B cell (primary cell): ENCODE measurements at regions not wholly inside any gene's neighbourhood (a gene's known extent, or its start where the extent isn't known, plus 50 kb on each side); places are given as distances from the start of the nearest gene placed in this dataset.

ENCODE experiments used
- ATAC-seq: fragments of 200-7000 bp; cut with Tn5 transposase; one replicate; pipeline ENCODE4 v1.10.0; 2021; ENCODE audit warnings: low read depth, mild to moderate bottlenecking, moderate number of reproducible peaks, moderate library complexity
- CTCF ChIA-PET: fragments of 350-600 bp; sonication (Branson Sonifier 250); formaldehyde crosslinking; loops from one replicate; lab custom pipeline; 2021; ENCODE audit warnings: antibody characterized with exemption, inconsistent platforms; lab: Charles Lee
- POLR2A ChIA-PET: fragments of 350-600 bp; sonication (Branson Sonifier 250); formaldehyde crosslinking; loops from one replicate; lab custom pipeline; 2021; ENCODE audit warnings: antibody characterized with exemption; lab: Charles Lee
- DNase-seq: peaks from one replicate; pipeline ENCODE4 v3.0.0; 2013
- H2AFZ ChIP-seq: 2 replicates; pipeline ENCODE4 v1.6.1; 2012; ENCODE audit warnings: mild to moderate bottlenecking, low read depth, low read length; ENCODE audit not compliant: insufficient read depth, poor library complexity, severe bottlenecking
- H3K27ac ChIP-seq, 2 donors: 1 replicate in 1 of 2; 2 replicates in 1 of 2; pipeline ENCODE4 v1.5.1; 2012 to 2013; ENCODE audit warnings: low read length in 2 of 2, mild to moderate bottlenecking in 2 of 2, moderate library complexity in 1 of 2
- H3K27me3 ChIP-seq, 4 experiments: fragments of 200-600 bp in 1 of 4; sonication (generic) in 1 of 4; replicated peaks in 1 of 4; 1 replicate in 2 of 4; 2 replicates in 2 of 4; pipeline versions ENCODE4 v1.6.1 to v1.7.0; 2013 to 2016; ENCODE audit warnings: low read length in 3 of 4, mild to moderate bottlenecking in 2 of 4, mixed read lengths in 1 of 4, moderate library complexity in 1 of 4; ENCODE audit not compliant: insufficient read depth in 4 of 4, control insufficient read depth in 3 of 4; ENCODE audit errors: control extremely low read depth in 1 of 4
- H3K36me3 ChIP-seq, 2 experiments: replicated peaks in 1 of 2; 1 replicate in 1 of 2; 2 replicates in 1 of 2; pipeline versions ENCODE4 v1.6.1 to v1.7.1; 2013; ENCODE audit warnings: low read length in 1 of 2; ENCODE audit not compliant: insufficient read depth in 2 of 2, control insufficient read depth in 1 of 2; ENCODE audit errors: control extremely low read depth in 1 of 2, extremely low read depth in 1 of 2
- H3K4me1 ChIP-seq, 2 donors: fragments of 200-600 bp in 1 of 2; sonication (generic) in 1 of 2; 1 replicate in 1 of 2; 2 replicates in 1 of 2; pipeline versions ENCODE4 v1.5.1 to v1.6.1; 2013 to 2017; ENCODE audit warnings: low read length in 2 of 2; ENCODE audit not compliant: control insufficient read depth in 2 of 2, insufficient read depth in 2 of 2
- H3K4me2 ChIP-seq: replicated peaks from 2 replicates; pipeline ENCODE3; 2012; ENCODE audit warnings: mild to moderate bottlenecking, low read depth, low read length; ENCODE audit not compliant: poor library complexity, severe bottlenecking
- H3K4me3 ChIP-seq, 5 experiments: fragments of 200-600 bp in 1 of 5; sonication (generic) in 1 of 5; 1 replicate in 3 of 5; 2 replicates in 2 of 5; pipeline versions ENCODE4 v1.5.1 to v1.7.0; 2011 to 2016; ENCODE audit warnings: low read length in 4 of 5, mild to moderate bottlenecking in 4 of 5, low read depth in 2 of 5, control low read depth in 1 of 5, moderate library complexity in 1 of 5; ENCODE audit not compliant: insufficient read depth in 1 of 5; ENCODE audit errors: control extremely low read depth in 1 of 5, extremely low read depth in 1 of 5
- H3K79me2 ChIP-seq: fragments of 200-600 bp; sonication (generic); one replicate; pipeline ENCODE4 v1.6.0; 2016; ENCODE audit warnings: low read length; ENCODE audit not compliant: control insufficient read depth, insufficient read depth
- H3K9ac ChIP-seq: fragments of 200-600 bp; sonication (generic); 2 replicates; pipeline ENCODE4 v1.6.1; 2017; ENCODE audit warnings: mild to moderate bottlenecking, low read length, moderate library complexity
- H3K9me3 ChIP-seq, 3 donors: one replicate each; pipeline versions ENCODE4 v1.6.1 to v1.7.1; 2013; ENCODE audit warnings: low read length in 2 of 3; ENCODE audit not compliant: control insufficient read depth in 2 of 3, insufficient read depth in 1 of 3; ENCODE audit errors: control extremely low read depth in 1 of 3
- H4K20me1 ChIP-seq: 2 replicates; pipeline ENCODE4 v1.6.0; 2012; ENCODE audit warnings: mild to moderate bottlenecking, low read length; ENCODE audit not compliant: insufficient read depth, control insufficient read depth, poor library complexity, severe bottlenecking
- H3K27ac Mint-ChIP-seq: one replicate; pipeline ENCODE4 v1.8.0; 2021; ENCODE audit warnings: mixed read lengths
- H3K27me3 Mint-ChIP-seq: one replicate; pipeline ENCODE4 v1.8.0; 2021; ENCODE audit warnings: mixed read lengths
- H3K4me1 Mint-ChIP-seq: one replicate; pipeline ENCODE4 v1.8.0; 2021; ENCODE audit warnings: mixed read lengths
- H3K4me3 Mint-ChIP-seq: one replicate; pipeline ENCODE4 v1.8.0; 2021; ENCODE audit warnings: mixed read lengths
- H3K9me3 Mint-ChIP-seq: one replicate; pipeline ENCODE4 v1.8.0; 2022; ENCODE audit warnings: mixed read lengths; ENCODE audit not compliant: insufficient read depth
- EZH2 ChIP-seq: IDR thresholded peaks from 2 replicates; pipeline ENCODE4 v1.6.1; 2012; ENCODE audit warnings: borderline replicate concordance, low read depth, mild to moderate bottlenecking, moderate library complexity, low read length; ENCODE audit not compliant: insufficient read depth, poor library complexity, severe bottlenecking
- WGBS: methylation state at CpG from one replicate; pipeline ENCODE4 v1.1.5; 2013; ENCODE audit warnings: missing lambda C conversion rate; ENCODE audit not compliant: insufficient coverage; 5-methylcytosine and 5-hydroxymethylcytosine counted together
- intact Hi-C: fragments of 100-400 bp; cut with micrococcal nuclease; formaldehyde crosslinking; loops from one replicate; pipeline ENCODE4 v1.10.0; 2022
- TF ChIP-seq, protein P1 (sequence below): fragments of 200-600 bp; IDR thresholded peaks from one replicate; pipeline ENCODE4 v1.8.0; 2022; ENCODE audit warnings: antibody characterized with exemption, mild to moderate bottlenecking

DNA sequence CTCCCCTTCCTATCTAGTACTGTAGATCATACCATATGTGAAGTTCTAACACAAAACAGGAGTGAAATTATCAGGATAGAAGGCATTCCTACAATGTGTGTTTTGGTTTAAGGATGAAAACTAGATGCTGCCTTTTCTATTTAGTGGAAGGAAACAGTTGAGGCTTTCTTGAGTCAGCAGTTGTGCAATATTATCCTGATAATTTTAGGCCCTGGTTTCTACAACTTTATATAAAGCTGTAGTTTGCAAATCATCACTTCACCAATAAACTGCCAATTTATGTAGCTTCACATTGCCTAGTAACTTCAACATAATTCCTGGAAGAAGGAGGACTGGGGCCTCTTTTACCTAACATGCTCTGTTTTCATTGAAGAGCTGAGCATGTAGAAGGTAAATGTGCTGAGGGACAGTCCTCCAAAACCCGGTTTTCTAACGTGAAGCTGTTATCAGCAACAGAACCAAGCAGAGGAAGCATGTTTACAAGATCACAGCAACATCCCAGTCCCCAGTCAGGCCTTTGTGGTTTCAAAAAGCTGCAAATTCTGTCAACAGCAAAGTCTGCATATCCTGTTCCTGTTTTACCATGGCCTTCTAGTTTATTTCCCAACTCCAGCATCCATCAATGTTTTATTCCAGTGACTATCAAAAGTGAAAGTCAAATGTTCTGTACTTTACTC lies 513.4 kb upstream of the MEF2C start:
- peak overlapping the region in 1 of 5 experiments; percentile 13 for H3K4me3 ChIP-seq
- H3K27me3 ChIP-seq: no peaks in the 10 kb centered on the region
- no peaks in the 10 kb centered on the region for H4K20me1 ChIP-seq
- intact Hi-C loops: loop anchor here (2.0 to 5.0 kb wide), 4 partner anchors 34 to 664 kb away; no protein-coding TSS in a partner anchor
- H3K9me3 ChIP-seq: peaks cover 0 to 5% (median 0%) of the 10 kb centered on the region in 3 donors
- POLR2A ChIA-PET: interaction anchor here (0.6 kb wide), 1 partner anchor 513 kb away, joined by 4 read pairs; the partner anchor contains the start of gene MEF2C
- peaks cover 58% of the 10 kb centered on the region for H3K4me1 Mint-ChIP-seq
- no peaks in the 10 kb centered on the region for H3K36me3 ChIP-seq
- H3K27ac ChIP-seq: peak overlapping the region; percentile 77 to 89
- TF ChIP-seq EZH2: no peak
- TF ChIP-seq, protein P1, sequence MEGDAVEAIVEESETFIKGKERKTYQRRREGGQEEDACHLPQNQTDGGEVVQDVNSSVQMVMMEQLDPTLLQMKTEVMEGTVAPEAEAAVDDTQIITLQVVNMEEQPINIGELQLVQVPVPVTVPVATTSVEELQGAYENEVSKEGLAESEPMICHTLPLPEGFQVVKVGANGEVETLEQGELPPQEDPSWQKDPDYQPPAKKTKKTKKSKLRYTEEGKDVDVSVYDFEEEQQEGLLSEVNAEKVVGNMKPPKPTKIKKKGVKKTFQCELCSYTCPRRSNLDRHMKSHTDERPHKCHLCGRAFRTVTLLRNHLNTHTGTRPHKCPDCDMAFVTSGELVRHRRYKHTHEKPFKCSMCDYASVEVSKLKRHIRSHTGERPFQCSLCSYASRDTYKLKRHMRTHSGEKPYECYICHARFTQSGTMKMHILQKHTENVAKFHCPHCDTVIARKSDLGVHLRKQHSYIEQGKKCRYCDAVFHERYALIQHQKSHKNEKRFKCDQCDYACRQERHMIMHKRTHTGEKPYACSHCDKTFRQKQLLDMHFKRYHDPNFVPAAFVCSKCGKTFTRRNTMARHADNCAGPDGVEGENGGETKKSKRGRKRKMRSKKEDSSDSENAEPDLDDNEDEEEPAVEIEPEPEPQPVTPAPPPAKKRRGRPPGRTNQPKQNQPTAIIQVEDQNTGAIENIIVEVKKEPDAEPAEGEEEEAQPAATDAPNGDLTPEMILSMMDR: no peak
- H3K27ac Mint-ChIP-seq: peak overlapping the region; percentile 92
- CTCF ChIA-PET: interaction anchor here (1.1 kb wide), 1 partner anchor 53 kb away, joined by 5 read pairs; no protein-coding TSS in a partner anchor
- peak overlapping the region; percentile 64 for H2AFZ ChIP-seq
- no peaks in the 10 kb centered on the region for H3K27me3 Mint-ChIP-seq
- peaks cover 37 to 49% of the 10 kb centered on the region in 2 donors for H3K4me1 ChIP-seq
- peak; percentile 71 for ATAC-seq
- H3K9me3 Mint-ChIP-seq: no peaks in the 10 kb centered on the region
- 0% methylated on average over 2 of the region's 2 CpGs for WGBS
- DNase-seq: peak; percentile 50
- H3K4me2 ChIP-seq: peak overlapping the region; percentile 51
- H3K9ac ChIP-seq: peak overlapping the region; percentile 13
- peak overlapping the region; percentile 70 for H3K4me3 Mint-ChIP-seq
- no peaks in the 10 kb centered on the region for H3K79me2 ChIP-seq

DNA sequence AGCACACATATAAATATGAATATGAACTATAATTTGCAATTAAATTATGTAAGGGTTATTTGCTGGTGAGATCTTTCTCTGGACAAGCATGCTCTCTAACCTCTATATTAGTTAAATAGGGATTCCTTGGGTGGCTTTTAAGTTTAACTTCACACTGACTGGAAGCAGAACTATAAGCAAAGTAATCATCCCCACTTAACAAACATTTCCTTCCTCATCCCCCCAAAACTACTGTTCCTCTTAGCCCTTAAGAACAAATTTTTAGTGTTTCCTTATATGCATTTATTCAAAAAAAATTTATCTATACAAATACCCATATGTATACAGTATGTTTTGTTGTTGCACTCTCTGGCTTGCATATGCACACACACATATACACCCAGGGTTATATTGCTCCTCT lies 512.1 kb upstream of the MEF2C start:
- Histone ChIP-seq H3K36me3 (no peaks in the 10 kb centered on the region), H3K27ac (peak overlapping the region in 1 of 2 donors; percentile 89), H3K79me2 (no peaks in the 10 kb centered on the region), H3K4me2 (peak overlapping the region; percentile 51), H3K27me3 (no peaks in the 10 kb centered on the region), H4K20me1 (no peaks in the 10 kb centered on the region), H3K4me3 (no peak overlapping the region), H3K9me3 (no peaks in the 10 kb centered on the region), H3K9ac (peak overlapping the region; percentile 6), H3K4me1 (peaks cover 37 to 49% of the 10 kb centered on the region in 2 donors), H2AFZ (no peak overlapping the region)
- DNase-seq: no peak
- H3K4me3 Mint-ChIP-seq: no peak overlapping the region
- no peaks in the 10 kb centered on the region for H3K27me3 Mint-ChIP-seq
- ChIA-PET CTCF (no interaction called here), POLR2A (no interaction called here)
- peak overlapping the region; percentile 68 for H3K27ac Mint-ChIP-seq
- peaks cover 54% of the 10 kb centered on the region for H3K4me1 Mint-ChIP-seq
- no peak for ATAC-seq
- intact Hi-C loops: loop anchor here (5.0 kb wide), 3 partner anchors 33 to 663 kb away; no protein-coding TSS in a partner anchor
- TF ChIP-seq EZH2: no peak
- TF ChIP-seq, protein P1: no peak
- H3K9me3 Mint-ChIP-seq: no peaks in the 10 kb centered on the region
